ENCODE measurements at regions not wholly inside any gene's neighbourhood (a gene's known extent, or its start where the extent isn't known, plus 50 kb on each side); places are given as distances from the start of the nearest gene placed in this dataset.

DNA sequence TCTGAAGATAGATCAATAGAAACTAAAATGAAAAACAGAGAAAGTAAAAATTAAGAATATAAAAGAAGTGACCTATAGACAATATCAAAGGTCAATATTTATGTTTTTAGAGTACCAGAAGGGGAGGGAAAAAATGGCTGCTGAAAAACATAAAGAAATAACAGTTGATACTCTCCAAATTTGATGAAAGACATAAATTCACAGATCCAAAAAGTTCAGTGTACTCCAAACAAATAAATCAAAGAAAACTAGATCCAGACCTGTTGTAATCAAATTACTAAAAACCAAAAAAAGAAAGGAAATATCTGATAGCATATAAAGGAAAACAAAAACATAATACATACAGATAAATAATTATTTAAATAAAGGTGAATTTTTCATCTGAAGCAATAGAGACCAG, 1689.1 kb upstream of the TMEFF2 start:
- Histone ChIP-seq H3K9me3 (ENCODE audit: low read length) (no peaks in the 10 kb centered on the region), H4K20me1 (ENCODE audit: insufficient read depth, low read length) (no peaks in the 10 kb centered on the region), H3K79me2 (ENCODE audit: insufficient read depth, low read depth, low read length) (no peaks in the 10 kb centered on the region), H3K4me3 (ENCODE audit: low read depth, low read length, poor library complexity, severe bottlenecking) (no peak overlapping the region), H3K9me2 (ENCODE audit: insufficient read depth, low read length) (no peaks in the 10 kb centered on the region), H3K27ac (ENCODE audit: low read depth, low read length, poor library complexity, severe bottlenecking) (no peak overlapping the region), H3K4me2 (ENCODE audit: low read length) (no peak overlapping the region), H3K36me3 (ENCODE audit: insufficient read depth, low read length) (no peaks in the 10 kb centered on the region), H3K4me1 (ENCODE audit: insufficient read depth, low read length, poor library complexity, severe bottlenecking) (no peaks in the 10 kb centered on the region), H2AFZ (ENCODE audit: low read length) (no peak overlapping the region)
- CTCF ChIA-PET (ENCODE audit: unreplicated experiment) = no interaction called here
- intact Hi-C loops (cut with micrococcal nuclease; ENCODE audit: unreplicated experiment) = no loop called here
- no TSS peak for BruUV-seq (replicated peaks)
- POLR2A ChIA-PET = no interaction called here
- no peak for DNase-seq (ENCODE audit: low spot score)
- TF ChIP-seq CTCF (conservative IDR thresholded peaks at IDR 0.05; ENCODE audit: low read length) = no peak
- no peak for TF ChIP-seq EZH2phosphoT487 (IDR thresholded peaks at IDR 0.05; ENCODE audit: borderline replicate concordance, low read depth, low read length)

- POLR2A ChIA-PET = no interaction called here
- no peaks in the 10 kb centered on the region for H3K79me2 ChIP-seq (ENCODE audit: insufficient read depth, low read depth, low read length)
- no peaks in the 10 kb centered on the region for H4K20me1 ChIP-seq (ENCODE audit: insufficient read depth, low read length)
- DNase-seq (ENCODE audit: low spot score) = no peak
- intact Hi-C loops (cut with micrococcal nuclease; ENCODE audit: unreplicated experiment) = no loop called here
- no peaks in the 10 kb centered on the region for H3K36me3 ChIP-seq (ENCODE audit: insufficient read depth, low read length)
- H3K9me2 ChIP-seq (ENCODE audit: insufficient read depth, low read length) = no peaks in the 10 kb centered on the region
- BruUV-seq (replicated peaks) = no TSS peak
- no peak overlapping the region for H3K27ac ChIP-seq (ENCODE audit: low read depth, low read length, poor library complexity, severe bottlenecking)
- H2AFZ ChIP-seq (ENCODE audit: low read length) = no peak overlapping the region
- no peaks in the 10 kb centered on the region for H3K9me3 ChIP-seq (ENCODE audit: low read length)
- no peak overlapping the region for H3K4me3 ChIP-seq (ENCODE audit: low read depth, low read length, poor library complexity, severe bottlenecking)
- CTCF ChIA-PET (ENCODE audit: unreplicated experiment) = no interaction called here
- no peaks in the 10 kb centered on the region for H3K4me1 ChIP-seq (ENCODE audit: insufficient read depth, low read length, poor library complexity, severe bottlenecking)
- TF ChIP-seq EZH2phosphoT487 (IDR thresholded peaks at IDR 0.05; ENCODE audit: borderline replicate concordance, low read depth, low read length) (no peak), CTCF (conservative IDR thresholded peaks at IDR 0.05; ENCODE audit: low read length) (no peak)
- no peak overlapping the region for H3K4me2 ChIP-seq (ENCODE audit: low read length)
These were observed 1682.2 kb upstream of the TMEFF2 start for GRCh38 chr2:193876980-193877379.

DNA sequence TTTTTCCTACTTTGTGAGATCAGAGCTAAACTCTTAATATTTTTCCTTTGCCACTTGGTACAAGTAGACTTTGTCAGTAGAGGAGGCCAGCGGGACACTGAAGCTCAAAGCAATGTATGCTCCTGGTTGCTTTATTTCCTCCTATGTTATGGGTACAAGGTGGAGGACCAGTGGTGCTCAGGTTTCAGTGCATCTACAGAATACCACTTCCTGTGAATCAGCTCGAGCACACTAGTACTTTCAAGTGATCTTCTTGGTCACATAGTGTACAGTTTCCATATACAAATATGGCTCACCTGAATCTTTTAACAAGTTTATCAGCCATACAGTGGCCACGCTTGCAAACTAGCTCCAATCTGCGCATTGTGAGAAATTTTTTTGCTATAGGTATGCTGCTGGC, 1674.8 kb upstream of the TMEFF2 start:
- no peak for TF ChIP-seq CTCF (conservative IDR thresholded peaks at IDR 0.05; ENCODE audit: low read length)
- Histone ChIP-seq H3K36me3 (ENCODE audit: insufficient read depth, low read length) (no peaks in the 10 kb centered on the region), H3K79me2 (ENCODE audit: insufficient read depth, low read depth, low read length) (no peaks in the 10 kb centered on the region), H2AFZ (ENCODE audit: low read length) (no peak overlapping the region), H3K4me3 (ENCODE audit: low read depth, low read length, poor library complexity, severe bottlenecking) (no peak overlapping the region), H4K20me1 (ENCODE audit: insufficient read depth, low read length) (no peaks in the 10 kb centered on the region), H3K4me2 (ENCODE audit: low read length) (no peak overlapping the region), H3K9me2 (ENCODE audit: insufficient read depth, low read length) (no peaks in the 10 kb centered on the region), H3K27ac (ENCODE audit: low read depth, low read length, poor library complexity, severe bottlenecking) (no peak overlapping the region), H3K4me1 (ENCODE audit: insufficient read depth, low read length, poor library complexity, severe bottlenecking) (no peaks in the 10 kb centered on the region), H3K9me3 (ENCODE audit: low read length) (no peaks in the 10 kb centered on the region)
- no peak for DNase-seq (ENCODE audit: low spot score)
- BruUV-seq (replicated peaks) = no TSS peak
- CTCF ChIA-PET (ENCODE audit: unreplicated experiment) = no interaction called here
- intact Hi-C loops (cut with micrococcal nuclease; ENCODE audit: unreplicated experiment) = no loop called here
- POLR2A ChIA-PET = interaction anchor here (0.6 kb wide), 1 partner anchor 486 kb away, joined by 3 read pairs; no protein-coding TSS in a partner anchor
